ENCODE measurements at regions not wholly inside any gene's neighbourhood (a gene's known extent, or its start where the extent isn't known, plus 50 kb on each side); places are given as distances from the start of the nearest gene placed in this dataset.
A peak's percentile ranks its signal among the peaks of the same experiment; 100 is the strongest.
"Not testable (repeated sequence)": the region's sequence is repeated elsewhere in the genome, so short reads cannot be mapped to it uniquely, and the experiment has no call there.

DNA sequence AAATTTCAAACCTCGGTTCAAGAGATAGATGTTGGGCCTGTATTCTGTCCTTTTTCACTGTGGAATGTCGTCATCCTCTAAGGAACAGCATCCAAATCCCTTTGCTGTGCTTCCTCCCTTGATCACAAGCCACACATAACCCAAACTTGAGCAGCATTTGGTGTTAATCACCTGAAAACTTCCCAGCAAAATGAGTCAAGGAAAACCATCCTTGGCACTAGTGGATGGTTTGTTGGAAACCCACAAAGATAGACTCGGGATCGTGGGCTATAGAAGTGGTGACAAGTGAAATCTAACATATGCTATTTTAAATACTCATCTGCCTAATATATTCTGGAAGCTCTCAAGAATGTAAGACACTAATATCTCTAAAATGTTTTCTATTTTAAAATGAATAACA is 459.1 kb downstream of the SETD4 start:
- DNase-seq (ENCODE audit: low spot score), result no peak

DNA sequence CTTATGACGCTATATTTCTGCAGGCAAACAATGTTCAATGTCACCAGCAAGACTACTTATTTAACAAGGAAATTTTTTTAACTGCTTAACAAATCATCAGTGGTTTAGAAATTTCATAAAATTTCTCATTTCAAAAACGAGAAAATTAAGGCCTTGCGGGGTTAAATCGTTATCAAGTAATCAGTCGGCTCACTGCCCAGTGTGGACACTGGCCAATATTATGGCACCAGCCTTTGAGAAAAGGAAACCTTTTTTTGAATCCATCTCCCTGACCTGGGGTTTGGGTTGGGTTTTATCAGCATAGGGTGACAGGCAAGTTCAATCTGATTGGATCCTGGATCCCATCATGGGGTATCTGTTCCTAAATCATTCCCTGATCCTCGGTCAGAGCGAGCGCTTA is 461.2 kb downstream of the SETD4 start:
- DNase-seq (ENCODE audit: low spot score), result no peak

DNA sequence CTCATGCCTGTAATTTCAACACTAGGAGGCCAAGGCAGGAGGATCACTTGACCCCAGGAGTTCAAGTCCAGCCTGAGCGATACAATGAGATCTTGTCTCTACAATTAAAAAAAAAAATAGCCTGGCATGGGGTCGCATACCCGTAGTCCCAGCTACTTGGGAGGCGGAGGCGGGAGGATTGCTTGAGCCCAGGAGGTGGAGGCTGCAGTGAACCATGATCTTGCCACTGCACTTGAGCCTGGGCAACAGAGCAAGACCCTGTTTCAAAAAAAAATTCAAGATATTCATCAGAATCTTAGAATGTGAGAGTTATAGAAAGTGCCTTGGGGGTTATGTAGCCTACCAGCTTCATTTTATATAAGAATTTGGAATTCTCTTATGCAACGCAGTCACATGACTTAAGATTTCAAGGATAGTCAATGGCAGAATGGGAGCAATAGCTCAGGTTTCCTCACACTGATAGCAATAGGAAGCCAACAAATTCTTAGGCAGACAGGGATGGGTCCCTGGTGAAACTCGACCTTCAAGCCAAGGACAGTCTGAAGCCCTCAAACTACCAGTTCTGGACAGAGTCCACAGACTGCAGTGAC is 462.5 kb downstream of the SETD4 start:
- no peak for DNase-seq (ENCODE audit: low spot score)

- DNase-seq (ENCODE audit: low spot score), result no peak
These were observed 465.4 kb downstream of the SETD4 start for GRCh38 chr21:35594905-35595304.

DNA sequence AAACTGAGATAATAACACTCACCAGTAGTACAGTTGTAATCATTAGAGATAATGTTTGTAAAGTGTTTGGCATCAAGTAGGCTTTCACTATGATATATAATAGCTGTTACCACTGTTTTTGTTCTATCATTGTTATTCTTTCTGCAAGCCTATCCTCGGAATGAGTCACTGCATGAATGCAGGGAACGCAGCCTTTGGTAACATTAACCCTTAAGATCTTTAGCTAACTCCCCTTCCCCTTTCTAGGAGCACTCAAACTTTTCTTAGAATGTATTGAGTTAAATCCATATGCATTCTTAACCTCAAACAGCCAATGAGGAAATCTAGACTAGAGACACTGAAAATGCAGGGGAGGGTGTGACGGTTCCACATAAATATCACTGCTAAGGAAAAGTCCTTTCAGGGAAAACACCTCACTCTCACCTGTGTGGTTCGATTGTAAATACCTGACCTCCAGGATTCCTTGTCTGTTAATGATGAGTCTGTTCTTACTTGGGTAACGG is 467.3 kb downstream of the SETD4 start:
- DNase-seq (ENCODE audit: low spot score), result no peak

DNA sequence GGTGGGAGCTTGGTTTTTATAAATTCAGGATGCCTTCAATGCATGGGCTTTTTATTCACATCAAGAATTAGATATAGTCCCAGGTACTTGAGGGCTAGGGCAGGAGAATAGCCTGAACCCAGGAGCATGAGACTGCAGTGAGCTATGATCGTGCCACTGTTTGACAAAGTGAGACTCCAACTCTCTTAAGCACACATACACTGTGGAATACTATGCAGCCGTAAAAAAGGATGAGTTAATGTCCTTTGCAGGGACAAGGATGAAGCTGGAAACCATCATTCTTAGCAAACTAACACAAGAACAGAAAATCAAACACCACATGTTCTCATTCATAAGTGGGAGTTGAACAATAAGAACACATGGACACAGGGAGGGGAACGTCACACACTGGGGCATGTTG is 470.0 kb downstream of the SETD4 start:
- DNase-seq (ENCODE audit: low spot score), result not testable (repeated sequence)

GRCh38 chr21:35587841-35588380 is 472.4 kb downstream of the SETD4 start:
- DNase-seq (ENCODE audit: low spot score), result no peak

DNA sequence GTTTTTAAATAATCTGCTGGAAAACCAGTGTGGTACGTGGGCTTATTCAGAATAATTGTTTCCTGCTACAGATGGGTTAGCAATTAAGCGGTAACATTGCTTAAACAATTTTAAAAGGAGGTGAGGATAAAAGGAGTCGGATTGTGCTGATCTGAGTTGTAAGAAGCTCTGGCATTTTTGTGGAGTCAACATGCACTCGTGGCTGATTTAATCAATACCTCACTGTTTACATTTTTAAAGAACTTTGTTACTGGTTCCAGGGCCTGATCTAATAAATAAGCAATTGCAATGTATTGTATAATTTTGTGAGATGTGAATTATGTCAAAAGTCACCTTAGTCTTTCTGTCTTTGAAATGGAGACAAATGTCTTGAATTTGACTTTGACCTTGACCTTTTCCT is 474.0 kb downstream of the SETD4 start:
- DNase-seq (ENCODE audit: low spot score), result no peak

GRCh38 chr21:35585878-35586277 is 474.4 kb downstream of the SETD4 start:
- no peak for DNase-seq (ENCODE audit: low spot score)

DNA sequence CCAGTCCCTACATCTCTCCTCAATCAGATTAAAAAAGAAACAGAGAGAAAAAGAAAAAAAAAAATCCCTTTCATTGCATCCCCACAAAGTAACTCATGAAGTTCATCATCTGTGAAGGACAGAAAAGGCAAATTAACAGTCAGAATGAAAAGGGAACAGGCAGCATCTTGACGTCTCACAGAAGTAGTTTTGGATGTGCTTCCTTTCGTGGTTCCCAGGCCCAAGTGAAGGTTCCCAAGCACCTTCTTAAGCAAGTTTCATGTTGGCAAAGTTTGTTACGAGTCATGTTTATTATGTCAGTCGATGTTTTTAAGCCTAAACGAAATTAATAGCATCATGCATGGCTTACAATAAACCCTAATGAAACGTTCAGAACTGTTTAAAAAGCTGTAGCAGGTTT is 475.2 kb downstream of the SETD4 start:
- DNase-seq (ENCODE audit: low spot score), result no peak

DNA sequence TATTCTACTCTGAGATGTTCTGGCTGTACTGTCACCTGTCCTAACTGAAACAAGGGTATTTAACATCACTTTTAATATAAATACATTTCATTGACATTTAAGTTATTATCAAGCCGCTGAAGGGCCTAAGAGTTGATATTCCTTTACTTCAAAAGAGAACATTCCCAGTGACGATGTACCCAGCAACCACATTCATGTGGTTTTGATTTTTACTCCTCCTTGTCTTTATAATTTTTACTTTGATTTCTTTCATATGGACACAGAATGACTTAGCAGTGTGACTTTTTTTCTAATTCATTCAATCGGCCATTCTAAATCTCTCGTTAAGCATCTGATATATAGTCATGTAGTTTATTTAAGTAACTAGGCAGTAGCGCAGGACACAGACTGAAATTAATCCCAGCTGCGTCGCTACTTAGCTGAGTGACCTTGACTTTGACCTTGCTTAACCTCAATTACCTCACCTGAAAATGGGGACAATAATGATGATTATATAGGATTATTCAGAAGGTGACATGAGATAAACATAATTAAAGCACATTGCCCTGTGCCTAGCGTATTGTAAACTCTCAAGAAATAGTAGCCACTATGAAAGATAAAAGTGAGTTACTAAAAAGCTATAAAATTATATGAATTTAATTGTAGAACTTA is 476.6 kb downstream of the SETD4 start:
- no peak for DNase-seq (ENCODE audit: low spot score)

GRCh38 chr21:35582731-35583130 is 477.6 kb downstream of the SETD4 start:
- DNase-seq (ENCODE audit: low spot score), result no peak

- peak; percentile 21 for DNase-seq (ENCODE audit: low spot score)
These were observed 478.7 kb downstream of the SETD4 start for GRCh38 chr21:35581640-35582039.

GRCh38 chr21:35579520-35580293 is 480.6 kb downstream of the SETD4 start:
- no peak for DNase-seq (ENCODE audit: low spot score)

DNA sequence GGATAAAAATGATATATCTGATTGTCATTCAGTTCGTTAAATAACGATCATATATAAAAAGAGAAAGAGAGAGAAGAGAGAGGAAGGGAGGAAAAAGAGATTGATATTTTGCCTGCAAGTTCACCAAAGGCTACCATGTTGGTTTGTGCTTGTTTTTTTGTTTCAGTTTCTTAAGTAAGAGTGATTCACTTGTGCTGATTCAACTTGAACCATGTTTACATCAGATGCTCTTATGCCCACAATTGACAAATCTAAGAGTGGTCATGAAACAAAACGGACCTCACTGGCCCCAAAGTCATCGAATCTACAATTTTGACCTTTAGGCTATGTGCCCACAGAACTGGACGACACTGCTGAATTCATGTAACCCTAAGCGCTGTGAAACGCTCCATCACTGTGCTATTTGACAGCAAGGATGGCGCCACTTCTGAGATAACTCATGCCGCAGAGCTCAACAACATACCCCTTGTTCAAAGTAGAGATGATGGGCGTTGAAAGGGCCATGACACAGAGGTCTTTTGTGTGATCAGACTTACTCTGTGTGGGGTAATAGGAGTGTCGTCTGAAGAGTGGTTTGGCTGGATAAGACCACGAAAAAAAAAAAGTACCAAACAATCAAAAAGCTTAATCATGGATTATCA is 481.4 kb downstream of the SETD4 start:
- no peak for DNase-seq (ENCODE audit: low spot score)

GRCh38 chr21:35578347-35578782 is 482.0 kb downstream of the SETD4 start:
- DNase-seq (ENCODE audit: low spot score), result no peak

DNA sequence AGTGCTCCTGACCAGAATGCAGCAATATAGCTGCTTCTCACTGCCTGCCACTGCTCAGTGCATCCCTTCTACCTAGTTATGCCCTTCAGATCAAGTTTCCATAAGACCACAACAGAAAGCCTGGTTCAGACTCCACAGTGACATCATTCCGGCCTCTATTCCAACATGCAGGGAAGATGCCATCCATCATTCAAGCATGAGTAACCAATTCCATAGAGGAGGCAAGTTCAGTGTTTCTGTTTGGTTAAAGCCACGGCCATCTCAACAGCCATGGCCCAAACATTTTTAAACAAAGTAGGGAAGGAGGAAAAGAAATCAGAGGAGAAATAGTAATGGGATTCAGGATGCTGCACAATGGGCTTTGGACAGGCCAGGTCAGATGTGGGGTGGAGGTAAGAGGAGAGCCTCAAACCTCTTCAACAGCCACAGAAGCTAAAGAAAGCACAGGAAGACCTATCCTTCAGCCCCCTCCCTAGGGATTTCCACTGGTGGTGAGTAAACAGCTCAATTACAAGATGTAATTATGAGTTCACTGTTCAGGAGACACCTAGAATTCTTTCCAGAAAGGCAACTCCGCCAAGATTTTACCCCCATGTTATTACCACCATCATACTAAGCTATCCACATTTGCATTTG is 484.9 kb downstream of the SETD4 start:
- DNase-seq (ENCODE audit: low spot score), result no peak

- no peak for DNase-seq (ENCODE audit: low spot score)
These were observed 486.6 kb downstream of the SETD4 start for GRCh38 chr21:35573472-35574374.

GRCh38 chr21:35571910-35572309 is 488.4 kb downstream of the SETD4 start:
- DNase-seq (ENCODE audit: low spot score), result no peak

GRCh38 chr21:35568643-35569042 is 491.7 kb downstream of the SETD4 start:
- no peak for DNase-seq (ENCODE audit: low spot score)

- no peak for DNase-seq (ENCODE audit: low spot score)
These were observed 493.5 kb downstream of the SETD4 start for GRCh38 chr21:35566874-35567273.
